Activated CD4-positive, CD25-positive, alpha-beta regulatory T cell (primary cell): ENCODE measurements at regions not wholly inside any gene's neighbourhood (a gene's known extent, or its start where the extent isn't known, plus 50 kb on each side); places are given as distances from the start of the nearest gene placed in this dataset.
"Not testable (repeated sequence)": the region's sequence is repeated elsewhere in the genome, so short reads cannot be mapped to it uniquely, and the experiment has no call there.

Experiments
- DNase-seq, 4 experiments: peaks; one replicate each; lab custom pipeline; 2025; lab: John Stamatoyannopoulos, UW

DNA sequence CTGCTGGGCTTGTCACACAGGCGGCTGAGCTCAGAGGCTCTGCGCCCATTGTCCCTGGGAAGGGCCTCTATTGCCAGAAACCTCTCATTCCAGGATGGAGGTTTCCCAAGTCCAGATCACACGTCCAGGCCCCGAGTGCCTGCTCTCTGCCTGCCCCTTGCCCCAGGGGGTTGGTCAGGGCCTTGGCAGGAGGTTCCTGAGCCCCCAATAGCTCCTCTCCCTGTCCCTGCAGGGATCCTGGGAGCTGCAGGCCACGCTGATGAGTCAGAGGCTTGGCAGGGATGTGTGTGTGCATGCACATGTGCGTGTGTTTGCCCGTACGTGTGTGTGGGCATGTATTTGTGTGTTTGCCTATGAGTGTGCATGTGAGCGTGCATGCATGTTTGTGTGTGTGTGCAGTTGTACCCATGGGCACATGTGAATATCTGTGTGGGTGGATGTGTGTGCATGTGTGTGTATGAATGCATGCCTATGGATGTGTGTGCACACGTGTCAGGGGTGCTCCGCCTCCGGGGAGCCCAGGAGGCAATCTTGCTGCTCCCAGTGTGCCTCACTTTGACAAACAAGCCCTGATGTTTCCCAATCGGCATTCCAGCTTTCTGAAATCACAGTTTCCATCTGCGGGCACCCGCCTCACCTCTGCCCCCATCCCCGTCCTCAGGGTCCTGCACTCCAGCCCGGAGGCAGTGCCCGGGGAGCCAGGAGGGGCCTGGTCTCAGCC, 98.4 kb upstream of the GSE1 start:
- DNase-seq = no peak

DNA sequence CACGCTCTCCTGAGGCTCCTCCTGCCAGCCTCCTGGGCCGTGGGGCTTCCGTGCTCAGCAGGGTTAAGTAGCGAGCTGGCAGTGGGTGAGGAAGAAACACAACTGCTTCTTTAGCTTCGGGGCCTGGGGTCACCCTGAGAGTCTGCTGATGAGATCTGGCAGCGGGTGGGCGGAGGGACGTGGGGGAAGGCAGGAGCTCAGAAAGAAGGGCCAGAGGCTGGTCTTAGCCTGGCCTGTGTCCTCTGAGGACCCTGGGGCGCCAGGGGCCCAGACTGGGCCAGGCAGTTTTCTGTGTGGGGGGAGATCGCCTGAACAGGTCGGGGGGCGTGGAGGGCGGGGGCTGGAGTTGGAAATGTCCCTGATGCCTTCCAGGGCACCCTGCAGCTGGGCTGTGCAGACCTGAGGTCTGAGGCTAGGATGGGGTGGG, 97.8 kb upstream of the GSE1 start:
- no peak for DNase-seq

DNA sequence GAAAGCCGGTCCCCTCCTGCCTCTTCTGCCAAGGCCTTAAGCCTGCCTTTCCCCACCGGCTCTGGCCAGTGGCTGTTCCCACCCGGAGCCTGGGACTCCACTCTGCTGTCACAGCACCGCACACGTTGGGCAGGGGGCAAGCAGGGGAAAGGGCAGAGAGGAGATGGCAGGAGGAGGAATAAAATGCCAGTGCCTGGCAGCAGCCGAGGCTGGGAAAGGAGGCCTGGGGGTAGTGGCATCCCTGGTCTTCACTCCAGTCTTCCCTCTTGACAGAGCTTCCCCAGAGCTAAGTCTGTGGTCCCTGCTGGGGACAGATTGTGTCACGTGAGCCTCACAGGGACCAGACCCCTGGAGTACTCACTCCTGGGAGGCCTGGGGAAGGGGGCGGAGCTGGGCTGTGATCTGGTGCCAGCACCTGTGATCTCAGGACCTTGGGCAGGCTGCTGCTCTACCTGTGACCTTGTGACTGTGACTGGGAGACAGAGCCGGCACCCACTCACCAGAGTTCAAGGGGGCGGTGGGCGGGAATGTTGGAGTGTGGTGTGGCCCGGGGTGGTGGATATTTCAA, 97.2 kb upstream of the GSE1 start:
- no peak for DNase-seq

DNA sequence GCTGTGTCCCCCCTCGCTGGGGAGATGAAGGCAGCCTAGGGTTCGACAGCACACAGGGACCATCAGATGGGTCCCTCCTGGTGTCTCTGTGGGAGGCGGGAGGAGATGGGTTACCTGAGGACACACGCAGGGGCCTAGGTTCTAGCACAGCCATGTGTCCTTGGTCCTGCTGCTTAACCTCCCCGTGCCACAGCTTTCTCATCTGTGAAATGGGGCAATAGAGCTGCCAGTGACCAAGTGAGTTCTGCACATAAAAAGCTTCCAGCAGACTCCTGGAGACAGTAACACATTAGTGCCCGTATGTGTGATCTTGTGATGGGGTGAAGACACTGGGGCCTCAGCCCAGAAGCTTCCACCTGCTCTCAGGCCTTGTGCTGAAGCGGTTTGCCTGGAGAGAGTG, 96.0 kb upstream of the GSE1 start:
- DNase-seq = no peak

GRCh38 chr16:85517563-85518179, 95.5 kb upstream of the GSE1 start:
- no peak for DNase-seq

DNA sequence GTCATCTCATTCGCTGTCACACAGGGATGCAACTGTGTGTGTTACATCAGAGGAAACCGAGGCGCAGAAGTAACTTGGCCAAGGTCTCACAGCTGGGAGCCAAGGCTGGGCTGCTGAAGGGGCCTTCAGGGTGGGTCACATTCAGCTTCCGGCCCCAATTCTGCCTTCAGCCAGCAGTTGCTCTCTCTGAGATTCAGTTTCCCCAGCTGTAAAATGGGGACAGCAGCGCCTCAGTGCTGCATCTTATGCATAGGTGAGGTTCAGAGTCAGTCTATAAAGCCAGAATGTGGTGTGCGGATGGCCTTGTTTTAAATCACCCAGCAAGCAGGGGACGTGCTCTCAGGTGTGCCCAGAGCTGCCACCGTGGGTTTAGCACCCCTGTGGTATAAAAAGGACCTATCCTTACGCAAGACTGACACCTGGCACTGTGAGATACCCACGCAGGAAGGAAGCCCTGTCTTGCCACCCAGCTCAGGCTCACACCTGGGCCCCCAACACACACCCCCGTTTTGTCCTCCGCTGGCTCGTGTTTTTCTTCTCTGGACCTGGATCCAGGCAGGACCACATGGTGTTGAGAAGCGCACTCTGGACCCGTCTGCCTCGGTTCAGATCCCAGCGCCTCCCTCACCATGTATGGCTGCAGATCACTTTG, 94.6 kb upstream of the GSE1 start:
- DNase-seq = no peak

GRCh38 chr16:85519050-85519440, 94.1 kb upstream of the GSE1 start:
- DNase-seq = not testable (repeated sequence)

DNA sequence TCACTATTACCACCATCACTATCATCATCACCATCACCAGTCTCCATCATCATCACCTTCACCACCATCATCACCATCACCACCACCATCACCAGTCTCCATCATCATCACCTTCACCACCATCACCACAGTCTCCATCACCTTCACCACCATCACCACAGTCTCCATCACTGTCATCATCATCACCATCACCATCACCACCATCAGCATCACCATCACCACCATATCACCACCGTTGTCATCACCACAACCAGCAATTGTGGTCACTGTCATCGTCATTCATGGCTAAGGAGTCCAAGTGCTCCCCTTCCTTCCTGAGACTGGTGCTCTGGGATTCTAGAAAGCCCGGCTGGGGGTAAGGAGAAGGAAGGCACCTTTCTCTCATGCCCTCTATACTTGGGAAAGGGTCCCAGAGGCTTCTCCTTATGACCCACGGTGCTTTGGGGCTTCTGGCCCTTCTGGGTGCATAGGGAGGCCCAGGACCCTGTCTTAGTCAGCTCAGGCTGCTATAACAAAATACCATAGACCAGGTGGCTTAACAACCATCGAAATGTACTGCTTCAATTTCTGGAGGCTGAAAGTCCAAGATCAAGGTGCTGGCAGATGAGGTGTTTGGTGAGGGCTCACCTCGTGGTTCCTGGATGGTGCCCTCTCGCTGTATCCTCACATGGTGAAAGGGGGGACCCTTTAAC, 93.4 kb upstream of the GSE1 start:
- no peak for DNase-seq

- no peak for DNase-seq
Observed at GRCh38 chr16:85520853-85521521, 92.1 kb upstream of the GSE1 start.

DNA sequence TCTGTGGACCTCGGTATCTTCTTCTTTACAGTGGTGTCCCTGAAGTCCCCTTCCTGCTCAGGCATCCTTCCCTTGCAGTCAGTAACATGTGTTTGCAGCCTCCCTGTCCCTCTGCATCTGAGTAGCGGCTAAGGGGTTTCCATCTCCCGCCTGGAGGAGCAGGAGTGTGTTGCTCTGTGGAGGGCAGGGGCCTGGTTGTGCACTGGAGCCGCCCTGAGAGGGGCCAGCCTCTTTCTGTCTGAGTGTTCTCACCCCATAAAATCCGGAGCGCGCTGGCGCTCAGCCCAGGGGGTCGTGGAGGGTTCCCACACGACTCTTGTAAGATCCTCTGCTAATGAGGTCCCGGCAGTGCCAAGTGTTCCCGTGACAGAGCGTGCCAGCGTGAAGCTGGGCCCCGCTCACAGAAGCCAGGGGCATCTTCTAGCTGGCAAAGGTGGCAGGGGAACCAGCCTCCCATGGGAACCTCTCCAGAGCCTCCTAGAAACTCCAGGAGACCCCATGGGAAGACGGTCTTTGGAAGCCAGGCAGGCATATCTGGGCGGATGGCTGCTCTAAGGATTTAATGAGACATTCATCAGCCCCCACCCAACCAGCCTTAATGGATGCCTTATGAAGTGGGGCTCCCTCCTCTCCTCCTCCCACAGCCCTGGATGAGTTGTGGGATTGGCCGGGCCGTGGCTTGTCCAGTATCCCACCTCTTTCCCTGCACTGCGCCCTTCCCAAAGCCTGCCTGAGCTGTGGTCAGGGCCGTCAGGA, 91.4 kb upstream of the GSE1 start:
- DNase-seq = no peak

- DNase-seq = no peak
Observed at GRCh38 chr16:85522308-85522841, 90.7 kb upstream of the GSE1 start.

- DNase-seq = no peak
Observed at GRCh38 chr16:85522842-85523601, 90.1 kb upstream of the GSE1 start.

GRCh38 chr16:85523602-85524364, 89.3 kb upstream of the GSE1 start:
- no peak for DNase-seq

- DNase-seq = no peak
Observed at GRCh38 chr16:85524365-85524629, 88.8 kb upstream of the GSE1 start.

DNA sequence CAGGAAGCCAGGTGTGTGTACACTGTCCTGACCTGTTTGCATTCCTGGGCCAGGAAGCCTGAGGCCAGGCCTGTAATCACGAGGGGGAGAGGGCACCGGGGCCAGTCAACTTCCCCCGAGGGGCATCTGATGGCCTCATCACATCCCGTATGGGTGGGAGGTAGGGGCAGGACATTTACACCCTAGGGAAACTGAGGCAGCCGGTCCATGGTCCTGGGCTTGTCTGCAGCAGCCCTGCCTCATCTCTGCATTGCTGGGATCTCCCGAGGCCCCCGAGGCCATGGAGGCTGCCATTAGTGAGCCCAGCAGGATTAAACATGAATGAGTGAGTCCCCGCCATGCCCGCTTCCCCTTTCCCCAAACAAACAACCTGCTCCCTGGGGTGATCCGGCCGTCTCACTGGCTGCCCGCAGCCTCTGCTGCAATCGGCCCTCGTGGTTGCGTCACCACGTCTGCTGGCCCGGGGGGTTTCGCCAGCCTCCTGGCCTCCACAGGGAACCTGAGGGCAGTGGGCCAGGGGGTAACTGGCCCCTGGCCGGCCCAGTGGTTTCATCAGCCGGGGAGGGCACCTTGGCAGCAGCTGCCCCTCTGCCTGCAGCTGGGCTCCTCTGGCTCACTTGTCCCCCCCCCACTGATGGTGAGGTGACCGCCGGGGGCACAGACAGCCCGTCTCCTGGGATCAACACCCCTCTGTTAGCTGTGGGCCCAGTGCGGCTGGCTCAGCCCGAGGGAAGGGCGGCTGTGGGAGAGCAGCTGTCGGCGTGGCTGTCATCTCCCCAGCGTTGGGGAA, 88.3 kb upstream of the GSE1 start:
- DNase-seq = no peak

DNA sequence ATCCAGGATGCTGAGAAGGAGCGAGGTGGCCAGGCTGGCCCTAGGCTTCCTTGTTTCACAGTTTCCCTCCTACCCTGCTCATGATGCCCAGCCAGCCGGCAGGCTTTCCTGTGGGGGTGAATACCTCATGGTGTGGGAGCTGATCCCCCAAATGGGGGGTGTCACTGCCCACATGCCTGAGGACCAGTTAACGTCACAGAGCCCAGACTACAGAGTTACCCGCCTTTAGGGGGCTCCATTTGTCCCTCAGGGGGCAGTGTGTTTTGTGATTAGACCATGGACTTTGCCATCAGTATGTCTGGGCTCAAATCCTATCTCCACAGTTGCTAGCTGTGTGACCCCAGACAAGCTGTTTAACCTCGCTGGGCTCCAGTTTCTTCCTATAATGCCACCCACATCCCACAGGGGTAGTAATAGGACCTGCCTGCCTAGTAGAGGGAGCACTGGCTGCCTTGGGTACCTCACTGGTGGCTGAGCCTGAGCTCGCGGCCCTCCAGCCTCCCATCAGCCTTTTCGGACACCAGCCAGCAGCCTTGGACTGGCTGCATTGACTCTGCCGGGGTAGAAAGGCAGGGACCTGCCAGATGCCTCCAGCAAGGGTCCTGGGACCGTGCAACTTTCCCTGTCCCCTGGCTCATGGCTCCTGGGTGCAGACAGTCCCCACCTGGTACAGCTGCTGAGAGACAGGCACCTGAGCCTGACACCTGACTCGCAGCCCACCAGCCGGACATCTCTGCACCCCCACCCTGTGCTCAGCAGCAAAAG, 87.5 kb upstream of the GSE1 start:
- DNase-seq = no peak

- no peak for DNase-seq
Observed at GRCh38 chr16:85526185-85526974, 86.7 kb upstream of the GSE1 start.
